Activated CD8-positive, alpha-beta T cell treated with anti-CD3 and anti-CD28 coated beads for 36 hours (primary cell): ENCODE measurements at regions not wholly inside any gene's neighbourhood (a gene's known extent, or its start where the extent isn't known, plus 50 kb on each side); places are given as distances from the start of the nearest gene placed in this dataset.

ENCODE experiments used
- ATAC-seq: fragments of 200-7000 bp; cut with Tn5 transposase; one replicate; pipeline ENCODE4 v1.10.0; 2021; ENCODE audit warnings: mild to moderate bottlenecking, moderate library complexity
- CTCF ChIA-PET: fragments of 350-600 bp; sonication (Branson Sonifier 250); formaldehyde crosslinking; loops from one replicate; lab custom pipeline; 2021; ENCODE audit warnings: antibody characterized with exemption; lab: Charles Lee
- POLR2A ChIA-PET: fragments of 350-600 bp; sonication (Branson Sonifier 250); formaldehyde crosslinking; loops from one replicate; lab custom pipeline; 2021; ENCODE audit warnings: antibody characterized with exemption; lab: Charles Lee
- DNase-seq: peaks from one replicate; pipeline ENCODE4 v3.0.0-alpha.2; 2020
- H3K27ac Mint-ChIP-seq: one replicate; pipeline ENCODE4 v1.8.0; 2021; ENCODE audit warnings: mild to moderate bottlenecking, mixed read lengths
- H3K27me3 Mint-ChIP-seq: one replicate; pipeline ENCODE4 v1.8.0; 2021; ENCODE audit warnings: mixed read lengths
- H3K36me3 Mint-ChIP-seq: one replicate; pipeline ENCODE4 v1.8.0; 2021; ENCODE audit warnings: low read depth, mixed read lengths
- H3K4me1 Mint-ChIP-seq: one replicate; pipeline ENCODE4 v1.8.0; 2021; ENCODE audit warnings: low read depth, mixed read lengths
- H3K4me3 Mint-ChIP-seq: one replicate; pipeline ENCODE4 v1.8.0; 2021; ENCODE audit warnings: mild to moderate bottlenecking, moderate library complexity, mixed read lengths
- H3K9me3 Mint-ChIP-seq: one replicate; pipeline ENCODE4 v1.8.0; 2021; ENCODE audit warnings: mixed read lengths
- CTCF ChIP-seq: fragments of 200-600 bp; IDR thresholded peaks from one replicate; pipeline ENCODE4 v1.8.0; 2022; ENCODE audit warnings: antibody characterized with exemption, mild to moderate bottlenecking
- intact Hi-C: fragments of 100-400 bp; cut with micrococcal nuclease; formaldehyde crosslinking; loops from one replicate; pipeline ENCODE4 v1.10.0; 2022

GRCh38 chr20:6466075-6466810, 301.2 kb upstream of the BMP2 start:
- intact Hi-C loops = no loop called here
- Mint-ChIP-seq H3K4me3 (no peak overlapping the region), H3K4me1 (no peaks in the 10 kb centered on the region), H3K27me3 (no peaks in the 10 kb centered on the region), H3K36me3 (no peaks in the 10 kb centered on the region), H3K27ac (no peak overlapping the region), H3K9me3 (peaks cover 2% of the 10 kb centered on the region)
- CTCF ChIA-PET = no interaction called here
- POLR2A ChIA-PET = no interaction called here
- TF ChIP-seq CTCF = no peak
- DNase-seq (no peak), ATAC-seq (no peak)

GRCh38 chr20:6450841-6451240, 316.6 kb upstream of the BMP2 start:
- intact Hi-C loops = no loop called here
- H3K27ac Mint-ChIP-seq = no peak overlapping the region

GRCh38 chr20:6440443-6440799, 317.6 kb upstream of the FERMT1 start:
- ChIA-PET POLR2A (no interaction called here), CTCF (no interaction called here)
- intact Hi-C loops = no loop called here
- no peak overlapping the region for H3K4me3 Mint-ChIP-seq
- no peaks in the 10 kb centered on the region for H3K36me3 Mint-ChIP-seq
- DNase-seq (no peak), ATAC-seq (no peak)
- H3K9me3 Mint-ChIP-seq = no peaks in the 10 kb centered on the region
- H3K4me1 Mint-ChIP-seq = no peaks in the 10 kb centered on the region
- H3K27me3 Mint-ChIP-seq = no peaks in the 10 kb centered on the region
- no peak for TF ChIP-seq CTCF
- H3K27ac Mint-ChIP-seq = no peak overlapping the region

More at GRCh38 chr20:6450841-6451240, 316.6 kb upstream of the BMP2 start:
- no peaks in the 10 kb centered on the region for H3K36me3 Mint-ChIP-seq
- peaks cover 2% of the 10 kb centered on the region for H3K27me3 Mint-ChIP-seq
- TF ChIP-seq CTCF = no peak
- H3K4me1 Mint-ChIP-seq = no peaks in the 10 kb centered on the region
- H3K9me3 Mint-ChIP-seq = peaks cover 2% of the 10 kb centered on the region
- CTCF ChIA-PET = interaction anchor here (1.1 kb wide), 1 partner anchor 226 kb away, joined by 3 read pairs; no protein-coding TSS in a partner anchor
- no peak overlapping the region for H3K4me3 Mint-ChIP-seq
- ATAC-seq (no peak), DNase-seq (no peak)
- POLR2A ChIA-PET = no interaction called here

- H3K4me3 Mint-ChIP-seq = no peak overlapping the region
- ChIA-PET CTCF (no interaction called here), POLR2A (no interaction called here)
- no peaks in the 10 kb centered on the region for H3K4me1 Mint-ChIP-seq
- ATAC-seq = no peak
- H3K27me3 Mint-ChIP-seq = no peaks in the 10 kb centered on the region
- DNase-seq = no peak
- no peak for TF ChIP-seq CTCF
- no peaks in the 10 kb centered on the region for H3K36me3 Mint-ChIP-seq
- intact Hi-C loops = no loop called here
- no peaks in the 10 kb centered on the region for H3K9me3 Mint-ChIP-seq
- no peak overlapping the region for H3K27ac Mint-ChIP-seq
These were observed 317.1 kb upstream of the FERMT1 start for GRCh38 chr20:6439737-6440442.

- H3K4me1 Mint-ChIP-seq = no peaks in the 10 kb centered on the region
- DNase-seq (no peak), ATAC-seq (no peak)
- ChIA-PET CTCF (no interaction called here), POLR2A (no interaction called here)
- peaks cover 4% of the 10 kb centered on the region for H3K9me3 Mint-ChIP-seq
- no peaks in the 10 kb centered on the region for H3K27me3 Mint-ChIP-seq
- TF ChIP-seq CTCF = no peak
- intact Hi-C loops = no loop called here
- no peak overlapping the region for H3K27ac Mint-ChIP-seq
- H3K36me3 Mint-ChIP-seq = no peaks in the 10 kb centered on the region
- no peak overlapping the region for H3K4me3 Mint-ChIP-seq
These were observed 311.3 kb upstream of the FERMT1 start for GRCh38 chr20:6434131-6434530.
